Caco-2 (cell line): ENCODE measurements at regions not wholly inside any gene's neighbourhood (a gene's known extent, or its start where the extent isn't known, plus 50 kb on each side); places are given as distances from the start of the nearest gene placed in this dataset.

Experiments
- BruUV-seq: library from RNA; stranded (reverse); fragments of 400-500 nt; replicated peaks from 2 replicates; lab custom pipeline; 2021; lab: Mats Ljungman, UMichigan
- CTCF ChIA-PET: fragments of 300-600 bp; sonication (Branson Sonifier 250); formaldehyde crosslinking; loops from one replicate; lab custom pipeline; 2022; ENCODE audit warnings: antibody characterized with exemption; lab: Charles Lee
- POLR2A ChIA-PET: fragments of 300-600 bp; sonication (Branson Sonifier 250); formaldehyde crosslinking; loops from one replicate; lab custom pipeline; 2022; ENCODE audit warnings: antibody characterized with exemption; lab: Charles Lee
- DNase-seq, 2 experiments: peaks; one replicate each; pipeline versions ENCODE4 v3.0.0 to v3.0.0-alpha.2; 2020 to 2022
- H3K27me3 ChIP-seq: replicated peaks from 2 replicates; pipeline ENCODE4 v1.6.0; 2011; ENCODE audit warnings: low read length; ENCODE audit not compliant: control insufficient read depth, insufficient read depth
- H3K36me3 ChIP-seq: 2 replicates; pipeline ENCODE4 v1.5.1; 2011; ENCODE audit warnings: low read length; ENCODE audit not compliant: control insufficient read depth, insufficient read depth
- H3K4me1 ChIP-seq: fragments of 250-450 bp; sonication (Bioruptor Pico); 2 replicates; pipeline ENCODE4 v1.5.1; 2020; ENCODE audit warnings: mild to moderate bottlenecking
- H3K4me3 ChIP-seq: 2 replicates; pipeline ENCODE4 v1.5.1; 2011; ENCODE audit warnings: low read depth, mild to moderate bottlenecking, control low read depth, low read length
- H3K9me3 ChIP-seq: fragments of 250-450 bp; sonication (Bioruptor Pico); 2 replicates; pipeline ENCODE4 v1.5.1; 2020; ENCODE audit warnings: mild to moderate bottlenecking, moderate library complexity
- H3K27ac Mint-ChIP-seq: one replicate; pipeline ENCODE4 v1.8.0; 2022; ENCODE audit warnings: mixed read lengths; ENCODE audit not compliant: unreplicated experiment
- H3K27me3 Mint-ChIP-seq: one replicate; pipeline ENCODE4 v1.8.0; 2022; ENCODE audit warnings: mixed read lengths; ENCODE audit not compliant: insufficient read depth, unreplicated experiment
- H3K36me3 Mint-ChIP-seq: one replicate; pipeline ENCODE4 v1.8.0; 2022; ENCODE audit warnings: mild to moderate bottlenecking, mixed read lengths; ENCODE audit not compliant: insufficient read depth, unreplicated experiment
- H3K4me1 Mint-ChIP-seq: one replicate; pipeline ENCODE4 v1.8.0; 2022; ENCODE audit warnings: low read depth, mixed read lengths; ENCODE audit not compliant: unreplicated experiment
- H3K4me3 Mint-ChIP-seq: one replicate; pipeline ENCODE4 v1.8.0; 2022; ENCODE audit warnings: mild to moderate bottlenecking, moderate library complexity, mixed read lengths; ENCODE audit not compliant: unreplicated experiment
- H3K9me3 Mint-ChIP-seq: one replicate; pipeline ENCODE4 v1.8.0; 2022; ENCODE audit warnings: mixed read lengths; ENCODE audit not compliant: unreplicated experiment
- CTCF ChIP-seq, 2 experiments: fragments of 200-600 bp in 1 of 2; IDR thresholded peaks; 1 replicate in 1 of 2; 2 replicates in 1 of 2; pipeline versions ENCODE4 v1.5.1 to v1.8.0; 2011 to 2022; ENCODE audit warnings: antibody characterized with exemption in 1 of 2, control low read depth in 1 of 2, inconsistent platforms in 1 of 2, low read depth in 1 of 2, low read length in 1 of 2, mild to moderate bottlenecking in 1 of 2, moderate library complexity in 1 of 2; ENCODE audit not compliant: insufficient read depth in 1 of 2, severe bottlenecking in 1 of 2, unreplicated experiment in 1 of 2
- intact Hi-C: fragments of 100-400 bp; cut with micrococcal nuclease; formaldehyde crosslinking; loops from one replicate; pipeline ENCODE4 v1.10.0; 2022; ENCODE audit not compliant: unreplicated experiment

GRCh38 chr17:34769899-34770298 is 190.5 kb downstream of the TMEM132E start:
- no peaks in the 10 kb centered on the region for H3K4me1 ChIP-seq
- no peak for DNase-seq
- CTCF ChIA-PET, result no interaction called here
- intact Hi-C loops, result no loop called here
- Mint-ChIP-seq H3K4me1 (no peaks in the 10 kb centered on the region), H3K36me3 (no peaks in the 10 kb centered on the region), H3K27me3 (peaks cover 33% of the 10 kb centered on the region), H3K4me3 (no peak overlapping the region), H3K9me3 (no peaks in the 10 kb centered on the region), H3K27ac (no peak overlapping the region)
- POLR2A ChIA-PET, result no interaction called here
- H3K36me3 ChIP-seq, result no peaks in the 10 kb centered on the region
- no peaks in the 10 kb centered on the region for H3K9me3 ChIP-seq
- no peak overlapping the region for H3K4me3 ChIP-seq
- H3K27me3 ChIP-seq, result no peaks in the 10 kb centered on the region; the same call in 1 of the 2 replicates
- no TSS peak for BruUV-seq
- no peak for TF ChIP-seq CTCF (IDR thresholded peaks at IDR 0.05; ENCODE audit: insufficient read depth in 1 of 2, low read depth in 1 of 2, low read length in 1 of 2, severe bottlenecking in 1 of 2, unreplicated experiment in 1 of 2)

DNA sequence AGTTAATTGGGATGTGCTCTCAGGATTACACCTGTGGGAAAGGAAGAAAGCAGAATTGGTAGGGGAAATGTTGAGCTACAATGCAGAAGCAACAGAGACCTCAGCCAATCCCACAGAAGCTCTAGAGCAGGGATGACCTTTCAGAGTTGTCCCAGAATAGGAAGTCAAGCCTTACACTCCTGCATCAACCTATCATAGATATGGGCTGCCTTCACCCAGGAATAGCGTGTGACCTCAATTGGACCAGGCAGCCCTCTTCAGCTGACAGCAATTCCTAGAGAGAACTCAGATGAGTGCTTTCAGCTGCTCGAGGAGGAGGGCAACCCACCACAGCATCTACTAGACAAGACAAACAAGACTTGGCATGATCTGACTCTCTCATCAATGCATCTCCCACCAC is 189.7 kb downstream of the TMEM132E start:
- H3K4me1 Mint-ChIP-seq, result no peaks in the 10 kb centered on the region
- no peaks in the 10 kb centered on the region for H3K36me3 ChIP-seq
- H3K9me3 ChIP-seq, result no peaks in the 10 kb centered on the region
- no TSS peak for BruUV-seq
- no peaks in the 10 kb centered on the region for H3K4me1 ChIP-seq
- H3K27ac Mint-ChIP-seq, result no peak overlapping the region
- no peaks in the 10 kb centered on the region; the same call in 1 of the 2 replicates for H3K27me3 ChIP-seq
- no peaks in the 10 kb centered on the region for H3K36me3 Mint-ChIP-seq
- no peak overlapping the region for H3K4me3 Mint-ChIP-seq
- no peak overlapping the region for H3K4me3 ChIP-seq
- ChIA-PET CTCF (no interaction called here), POLR2A (no interaction called here)
- intact Hi-C loops, result no loop called here
- DNase-seq, result no peak
- peaks cover 33% of the 10 kb centered on the region for H3K27me3 Mint-ChIP-seq
- TF ChIP-seq CTCF (IDR thresholded peaks at IDR 0.05; ENCODE audit: insufficient read depth in 1 of 2, low read depth in 1 of 2, low read length in 1 of 2, severe bottlenecking in 1 of 2, unreplicated experiment in 1 of 2), result no peak
- no peaks in the 10 kb centered on the region for H3K9me3 Mint-ChIP-seq

DNA sequence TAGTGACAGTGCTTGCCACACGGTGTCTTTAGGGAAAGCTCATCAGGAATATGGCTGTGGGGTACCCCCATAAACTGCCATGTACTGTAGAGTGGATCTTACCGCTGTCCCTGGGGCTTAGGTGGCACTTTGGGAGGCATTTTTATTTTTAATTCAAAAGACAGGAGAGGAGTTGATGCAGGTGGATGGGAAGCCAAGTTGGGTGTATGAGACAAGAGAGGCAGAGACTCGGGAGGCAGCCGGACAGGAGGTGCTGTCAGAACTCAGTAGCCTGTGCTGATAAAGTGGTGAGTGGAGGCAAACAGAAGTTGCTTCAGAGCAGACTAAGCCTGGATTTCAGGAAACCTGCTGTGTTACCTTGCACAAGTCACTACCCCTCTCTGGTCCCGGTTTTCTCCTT is 185.9 kb downstream of the TMEM132E start:
- H3K36me3 Mint-ChIP-seq, result no peaks in the 10 kb centered on the region
- peaks cover 33% of the 10 kb centered on the region for H3K27me3 Mint-ChIP-seq
- intact Hi-C loops, result no loop called here
- H3K27me3 ChIP-seq, result no peaks in the 10 kb centered on the region; the same call in 1 of the 2 replicates
- no peak for TF ChIP-seq CTCF (IDR thresholded peaks at IDR 0.05; ENCODE audit: insufficient read depth in 1 of 2, low read depth in 1 of 2, low read length in 1 of 2, severe bottlenecking in 1 of 2, unreplicated experiment in 1 of 2)
- no peak overlapping the region for H3K27ac Mint-ChIP-seq
- ChIA-PET CTCF (no interaction called here), POLR2A (no interaction called here)
- no peaks in the 10 kb centered on the region for H3K9me3 ChIP-seq
- H3K4me1 ChIP-seq, result no peaks in the 10 kb centered on the region
- H3K36me3 ChIP-seq, result no peaks in the 10 kb centered on the region
- BruUV-seq, result no TSS peak
- no peaks in the 10 kb centered on the region for H3K9me3 Mint-ChIP-seq
- H3K4me3 ChIP-seq, result no peak overlapping the region
- H3K4me1 Mint-ChIP-seq, result no peaks in the 10 kb centered on the region
- H3K4me3 Mint-ChIP-seq, result no peak overlapping the region
- no peak for DNase-seq
